ENCODE measurements at regions not wholly inside any gene's neighbourhood (a gene's known extent, or its start where the extent isn't known, plus 50 kb on each side); places are given as distances from the start of the nearest gene placed in this dataset.
"Not testable (repeated sequence)": the region's sequence is repeated elsewhere in the genome, so short reads cannot be mapped to it uniquely, and the experiment has no call there.

GRCh38 chr14:106717544-106717943, 1191.2 kb downstream of the TMEM121 start:
- DNase-seq; intact Hi-C loops (cut with DNase I; ENCODE audit: low total_unique reads); H3K9me3 ChIP-seq; H3K27ac ChIP-seq; H3K4me1 ChIP-seq; H3K4me3 ChIP-seq; H3K27me3 ChIP-seq; H3K36me3 ChIP-seq: not testable (repeated sequence)
- 0 to 30% (median 17%) methylated on average over 2 to 10 of the region's 11 CpGs; no CpG with 5 or more reads in 1 of the 5 donors for WGBS, 5 donors
- TF ChIP-seq CTCF (IDR thresholded peaks at IDR 0.05), result peak in 1 of 7 experiments; percentile 25

- DNase-seq; H3K36me3 ChIP-seq; H3K9me3 ChIP-seq; intact Hi-C loops (cut with DNase I; ENCODE audit: low total_unique reads); H3K27ac ChIP-seq; H3K4me3 ChIP-seq; H3K27me3 ChIP-seq; H3K4me1 ChIP-seq: not testable (repeated sequence)
- 0 to 49% (median 21%) methylated on average over 1 to 2 of the region's 2 CpGs; no CpG with 5 or more reads in 2 of the 5 donors for WGBS, 5 donors
These were observed 1193.5 kb downstream of the TMEM121 start for GRCh38 chr14:106719880-106720279.

- intact Hi-C loops (cut with DNase I; ENCODE audit: low total_unique reads); H3K4me1 ChIP-seq; H3K27me3 ChIP-seq; H3K9me3 ChIP-seq; H3K27ac ChIP-seq; H3K36me3 ChIP-seq; H3K4me3 ChIP-seq; DNase-seq: not testable (repeated sequence)
- 38 to 76% (median 55%) methylated on average over 4 of the region's 4 CpGs; no CpG with 5 or more reads in 2 of the 5 donors for WGBS, 5 donors
These were observed 1195.5 kb downstream of the TMEM121 start for GRCh38 chr14:106721926-106722325.

- intact Hi-C loops (cut with DNase I; ENCODE audit: low total_unique reads); H3K27me3 ChIP-seq; H3K36me3 ChIP-seq; H3K4me3 ChIP-seq; H3K27ac ChIP-seq; DNase-seq; H3K4me1 ChIP-seq; H3K9me3 ChIP-seq: not testable (repeated sequence)
- WGBS, 5 donors, result 29 to 41% (median 35%) methylated on average over 3 of the region's 7 CpGs; no CpG with 5 or more reads in 2 of the 5 donors
These were observed 1196.7 kb downstream of the TMEM121 start for GRCh38 chr14:106722813-106723687.

GRCh38 chr14:106727962-106728361, 1201.6 kb downstream of the TMEM121 start:
- H3K27ac ChIP-seq; intact Hi-C loops (cut with DNase I; ENCODE audit: low total_unique reads); H3K36me3 ChIP-seq; H3K27me3 ChIP-seq; DNase-seq; H3K4me3 ChIP-seq; H3K4me1 ChIP-seq; H3K9me3 ChIP-seq: not testable (repeated sequence)
- TF ChIP-seq CTCF (IDR thresholded peaks at IDR 0.05), result peak in 1 of 7 experiments; percentile 22
- WGBS, 5 donors, result 40 to 55% methylated on average over 7 to 8 of the region's 12 CpGs; no CpG with 5 or more reads in 3 of the 5 donors

GRCh38 chr14:106728611-106729010, 1202.2 kb downstream of the TMEM121 start:
- Histone ChIP-seq H3K27ac (no peak overlapping the region), H3K4me1 (no peaks in the 10 kb centered on the region), H3K9me3 (no peaks in the 10 kb centered on the region), H3K36me3 (no peaks in the 10 kb centered on the region), H3K4me3 (no peak overlapping the region), H3K27me3 (no peaks in the 10 kb centered on the region)
- DNase-seq, result no peak
- WGBS, 5 donors, result 12 to 37% methylated on average over 1 of the region's 1 CpG; no CpG with 5 or more reads in 3 of the 5 donors
- no peak for TF ChIP-seq POLR2AphosphoS5 (IDR thresholded peaks at IDR 0.05)
- TF ChIP-seq EP300 (IDR thresholded peaks at IDR 0.05), result no peak
- TF ChIP-seq CTCF (IDR thresholded peaks at IDR 0.05), result no peak
- no peak for TF ChIP-seq POLR2A (IDR thresholded peaks at IDR 0.05)
- intact Hi-C loops (cut with DNase I; ENCODE audit: low total_unique reads), result no loop called here

All from stomach (tissue), 8 donors.